GM12875 (cell line): ENCODE measurements at regions not wholly inside any gene's neighbourhood (a gene's known extent, or its start where the extent isn't known, plus 50 kb on each side); places are given as distances from the start of the nearest gene placed in this dataset.
"Not testable (repeated sequence)": the region's sequence is repeated elsewhere in the genome, so short reads cannot be mapped to it uniquely, and the experiment has no call there.

Experiments
- H3K4me3 ChIP-seq: one replicate; pipeline ENCODE4 v1.5.1; 2011; ENCODE audit warnings: low read depth, low read length, control low read depth
- TF ChIP-seq, protein P1 (sequence below): IDR thresholded peaks from 2 replicates; pipeline ENCODE4 v1.5.1; 2011; ENCODE audit warnings: low read depth, mild to moderate bottlenecking, control low read depth, inconsistent platforms, low read length, moderate library complexity, borderline replicate concordance; ENCODE audit not compliant: insufficient read depth

- TF ChIP-seq, protein P1, sequence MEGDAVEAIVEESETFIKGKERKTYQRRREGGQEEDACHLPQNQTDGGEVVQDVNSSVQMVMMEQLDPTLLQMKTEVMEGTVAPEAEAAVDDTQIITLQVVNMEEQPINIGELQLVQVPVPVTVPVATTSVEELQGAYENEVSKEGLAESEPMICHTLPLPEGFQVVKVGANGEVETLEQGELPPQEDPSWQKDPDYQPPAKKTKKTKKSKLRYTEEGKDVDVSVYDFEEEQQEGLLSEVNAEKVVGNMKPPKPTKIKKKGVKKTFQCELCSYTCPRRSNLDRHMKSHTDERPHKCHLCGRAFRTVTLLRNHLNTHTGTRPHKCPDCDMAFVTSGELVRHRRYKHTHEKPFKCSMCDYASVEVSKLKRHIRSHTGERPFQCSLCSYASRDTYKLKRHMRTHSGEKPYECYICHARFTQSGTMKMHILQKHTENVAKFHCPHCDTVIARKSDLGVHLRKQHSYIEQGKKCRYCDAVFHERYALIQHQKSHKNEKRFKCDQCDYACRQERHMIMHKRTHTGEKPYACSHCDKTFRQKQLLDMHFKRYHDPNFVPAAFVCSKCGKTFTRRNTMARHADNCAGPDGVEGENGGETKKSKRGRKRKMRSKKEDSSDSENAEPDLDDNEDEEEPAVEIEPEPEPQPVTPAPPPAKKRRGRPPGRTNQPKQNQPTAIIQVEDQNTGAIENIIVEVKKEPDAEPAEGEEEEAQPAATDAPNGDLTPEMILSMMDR = no peak
- H3K4me3 ChIP-seq = no peak overlapping the region
Observed at GRCh38 chr13:82506805-82507414, 1375.4 kb downstream of the SLITRK1 start.

GRCh38 chr13:82501834-82502233, 1380.4 kb downstream of the SLITRK1 start:
- TF ChIP-seq, protein P1 = no peak
- H3K4me3 ChIP-seq = no peak overlapping the region

GRCh38 chr13:82480415-82480814, 1401.9 kb downstream of the SLITRK1 start:
- TF ChIP-seq, protein P1 = no peak
- no peak overlapping the region for H3K4me3 ChIP-seq

DNA sequence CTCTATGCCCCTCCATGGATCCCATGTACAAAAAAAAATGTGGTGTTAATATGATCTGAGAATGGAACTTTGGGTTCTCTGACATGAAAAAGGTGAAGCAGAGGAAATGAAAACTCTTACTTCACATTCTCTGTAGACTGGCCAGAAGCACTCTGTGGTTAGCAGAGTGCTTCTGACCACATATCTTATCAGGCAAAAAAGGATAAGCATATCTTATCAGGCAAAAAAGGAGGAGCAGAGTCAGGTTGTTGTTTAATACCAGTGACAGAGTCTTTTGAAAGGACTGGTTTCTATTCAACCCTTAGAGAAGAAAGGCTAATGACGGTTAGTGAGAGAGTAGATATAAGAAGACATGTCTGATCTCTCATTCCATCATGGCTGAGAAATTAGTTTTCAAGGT, 1404.8 kb downstream of the SLITRK1 start:
- H3K4me3 ChIP-seq = no peak overlapping the region
- TF ChIP-seq, protein P1 = no peak

GRCh38 chr13:82467626-82468025, 1414.6 kb downstream of the SLITRK1 start:
- TF ChIP-seq, protein P1 = no peak
- no peak overlapping the region for H3K4me3 ChIP-seq

GRCh38 chr13:82459575-82459974, 1422.7 kb downstream of the SLITRK1 start:
- H3K4me3 ChIP-seq = not testable (repeated sequence)

DNA sequence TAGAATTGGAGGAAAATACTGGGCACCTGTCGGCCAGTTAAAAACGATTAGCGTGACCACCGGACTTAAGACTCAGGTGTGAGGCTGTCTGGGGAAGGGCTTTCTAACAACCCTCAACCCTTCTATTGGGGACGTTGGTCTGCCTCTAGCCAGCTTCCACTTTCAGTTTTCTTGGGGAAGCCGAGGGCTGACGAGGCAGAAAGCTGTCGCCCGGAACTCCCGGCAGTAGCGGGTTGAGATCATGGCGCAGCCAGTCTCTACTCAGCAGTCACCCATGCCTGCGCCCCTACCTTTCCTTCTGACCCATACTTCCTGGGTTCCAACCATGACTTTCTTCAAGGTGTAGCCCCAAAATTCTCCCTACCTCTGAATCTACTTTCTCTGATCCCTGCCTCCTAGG, 1424.1 kb downstream of the SLITRK1 start:
- TF ChIP-seq, protein P1 = no peak
- no peak overlapping the region for H3K4me3 ChIP-seq

GRCh38 chr13:82457548-82457947, 1424.7 kb downstream of the SLITRK1 start:
- H3K4me3 ChIP-seq = not testable (repeated sequence)
